ENCODE measurements at regions not wholly inside any gene's neighbourhood (a gene's known extent, or its start where the extent isn't known, plus 50 kb on each side); places are given as distances from the start of the nearest gene placed in this dataset.
"Not testable (repeated sequence)": the region's sequence is repeated elsewhere in the genome, so short reads cannot be mapped to it uniquely, and the experiment has no call there.

GRCh38 chr15:66879531-66880368 is 177.7 kb downstream of the SMAD6 start:
- no peak for TF ChIP-seq POLR2A (IDR thresholded peaks at IDR 0.05; ENCODE audit: low read depth, low read length)
- FAIRE-seq = no peak
- DNase-seq (ENCODE audit: insufficient read length, low spot score) = no peak

GRCh38 chr15:66880380-66881155 is 178.5 kb downstream of the SMAD6 start:
- DNase-seq (ENCODE audit: insufficient read length, low spot score) (no peak), FAIRE-seq (no peak)
- TF ChIP-seq POLR2A (IDR thresholded peaks at IDR 0.05; ENCODE audit: low read depth, low read length) = no peak

- no peak for TF ChIP-seq POLR2A (IDR thresholded peaks at IDR 0.05; ENCODE audit: low read depth, low read length)
- no peak for FAIRE-seq
- DNase-seq (ENCODE audit: insufficient read length, low spot score) = no peak
Observed at GRCh38 chr15:66881173-66881905, 179.3 kb downstream of the SMAD6 start.

- peak; percentile 25 for DNase-seq (ENCODE audit: insufficient read length, low spot score)
- no peak for FAIRE-seq
- no peak for TF ChIP-seq POLR2A (IDR thresholded peaks at IDR 0.05; ENCODE audit: low read depth, low read length)
Observed at GRCh38 chr15:66882251-66883020, 180.4 kb downstream of the SMAD6 start.

- peak; percentile 61 for DNase-seq (ENCODE audit: insufficient read length, low spot score)
- peak; percentile 23 for FAIRE-seq
- no peak for TF ChIP-seq POLR2A (IDR thresholded peaks at IDR 0.05; ENCODE audit: low read depth, low read length)
Observed at GRCh38 chr15:66883284-66883911, 181.4 kb downstream of the SMAD6 start.

- DNase-seq (ENCODE audit: insufficient read length, low spot score) (no peak), FAIRE-seq (no peak)
- TF ChIP-seq POLR2A (IDR thresholded peaks at IDR 0.05; ENCODE audit: low read depth, low read length) = no peak
Observed at GRCh38 chr15:66884115-66884622, 181.2 kb upstream of the SMAD3 start.

- DNase-seq (ENCODE audit: insufficient read length, low spot score) = no peak
- no peak for FAIRE-seq
- TF ChIP-seq POLR2A (IDR thresholded peaks at IDR 0.05; ENCODE audit: low read depth, low read length) = no peak
Observed at GRCh38 chr15:66884661-66885237, 180.7 kb upstream of the SMAD3 start.

GRCh38 chr15:66885281-66885915 is 180.0 kb upstream of the SMAD3 start:
- DNase-seq (ENCODE audit: insufficient read length, low spot score) = no peak
- no peak for TF ChIP-seq POLR2A (IDR thresholded peaks at IDR 0.05; ENCODE audit: low read depth, low read length)
- no peak for FAIRE-seq

GRCh38 chr15:66886241-66886675 is 179.1 kb upstream of the SMAD3 start:
- FAIRE-seq = no peak
- no peak for DNase-seq (ENCODE audit: insufficient read length, low spot score)
- no peak for TF ChIP-seq POLR2A (IDR thresholded peaks at IDR 0.05; ENCODE audit: low read depth, low read length)

- TF ChIP-seq POLR2A (IDR thresholded peaks at IDR 0.05; ENCODE audit: low read depth, low read length) = no peak
- FAIRE-seq (no peak), DNase-seq (ENCODE audit: insufficient read length, low spot score) (no peak)
Observed at GRCh38 chr15:66886686-66887273, 178.6 kb upstream of the SMAD3 start.

GRCh38 chr15:66889298-66889697 is 176.1 kb upstream of the SMAD3 start:
- FAIRE-seq; DNase-seq (ENCODE audit: insufficient read length, low spot score): not testable (repeated sequence)

GRCh38 chr15:66891776-66892175 is 173.6 kb upstream of the SMAD3 start:
- DNase-seq (ENCODE audit: insufficient read length, low spot score) (no peak), FAIRE-seq (no peak)
- no peak for TF ChIP-seq POLR2A (IDR thresholded peaks at IDR 0.05; ENCODE audit: low read depth, low read length)
